ENCODE measurements at regions not wholly inside any gene's neighbourhood (a gene's known extent, or its start where the extent isn't known, plus 50 kb on each side); places are given as distances from the start of the nearest gene placed in this dataset.

DNA sequence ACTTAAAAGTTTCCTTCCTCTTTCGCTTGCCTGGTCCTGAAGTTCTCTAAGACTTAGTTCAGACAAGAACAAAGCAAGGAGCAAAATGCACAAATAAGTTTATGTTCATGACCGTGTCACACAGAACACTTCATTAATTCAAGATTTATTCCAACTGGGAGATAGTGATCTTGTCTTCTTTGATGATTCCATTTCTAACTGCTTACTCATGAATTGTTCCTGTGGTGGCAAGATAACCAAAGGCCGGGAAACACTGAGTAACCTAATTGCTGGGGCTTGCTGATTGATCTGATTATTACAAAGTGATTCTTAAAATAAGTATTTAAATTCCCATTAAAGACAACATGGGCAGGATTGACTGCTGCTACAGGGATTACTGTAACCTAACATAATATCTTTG lies 1462.9 kb upstream of the RAG2 start:
- POLR2A ChIA-PET = no interaction called here
- TF ChIP-seq CTCF (IDR thresholded peaks at IDR 0.05; ENCODE audit: insufficient read depth, low read depth, low read length) = no peak
- no peak for DNase-seq (ENCODE audit: low read depth)
- Histone ChIP-seq H3K36me3 (ENCODE audit: control insufficient read depth, insufficient read depth, low read length) (no peaks in the 10 kb centered on the region), H3K4me3 (ENCODE audit: low read depth, low read length) (no peak overlapping the region), H3K27me3 (ENCODE audit: control insufficient read depth, insufficient read depth, low read length) (no peaks in the 10 kb centered on the region)
- CTCF ChIA-PET = no interaction called here

GRCh38 chr11:38060136-38060535 lies 1462.1 kb upstream of the RAG2 start:
- no peak overlapping the region for H3K4me3 ChIP-seq (ENCODE audit: low read depth, low read length)
- CTCF ChIA-PET = interaction anchor here (0.8 kb wide), 1 partner anchor 9 kb away, joined by 4 read pairs; no protein-coding TSS in a partner anchor
- no peaks in the 10 kb centered on the region for H3K36me3 ChIP-seq (ENCODE audit: control insufficient read depth, insufficient read depth, low read length)
- TF ChIP-seq CTCF (IDR thresholded peaks at IDR 0.05; ENCODE audit: insufficient read depth, low read depth, low read length) = no peak
- POLR2A ChIA-PET = no interaction called here
- H3K27me3 ChIP-seq (ENCODE audit: control insufficient read depth, insufficient read depth, low read length) = no peaks in the 10 kb centered on the region
- no peak for DNase-seq (ENCODE audit: low read depth)

- CTCF ChIA-PET = no interaction called here
- no peak for TF ChIP-seq CTCF (IDR thresholded peaks at IDR 0.05; ENCODE audit: insufficient read depth, low read depth, low read length)
- Histone ChIP-seq H3K4me3 (ENCODE audit: low read depth, low read length) (no peak overlapping the region), H3K27me3 (ENCODE audit: control insufficient read depth, insufficient read depth, low read length) (no peaks in the 10 kb centered on the region), H3K36me3 (ENCODE audit: control insufficient read depth, insufficient read depth, low read length) (no peaks in the 10 kb centered on the region)
- no peak for DNase-seq (ENCODE audit: low read depth)
- POLR2A ChIA-PET = no interaction called here
Measured at GRCh38 chr11:38046571-38047135, 1448.6 kb upstream of the RAG2 start.

- TF ChIP-seq CTCF (IDR thresholded peaks at IDR 0.05; ENCODE audit: insufficient read depth, low read depth, low read length) = no peak
- Histone ChIP-seq H3K36me3 (ENCODE audit: control insufficient read depth, insufficient read depth, low read length) (no peaks in the 10 kb centered on the region), H3K27me3 (ENCODE audit: control insufficient read depth, insufficient read depth, low read length) (no peaks in the 10 kb centered on the region), H3K4me3 (ENCODE audit: low read depth, low read length) (no peak overlapping the region)
- DNase-seq (ENCODE audit: low read depth) = no peak
- ChIA-PET CTCF (no interaction called here), POLR2A (no interaction called here)
Measured at GRCh38 chr11:38043060-38043459, 1445.0 kb upstream of the RAG2 start.

DNA sequence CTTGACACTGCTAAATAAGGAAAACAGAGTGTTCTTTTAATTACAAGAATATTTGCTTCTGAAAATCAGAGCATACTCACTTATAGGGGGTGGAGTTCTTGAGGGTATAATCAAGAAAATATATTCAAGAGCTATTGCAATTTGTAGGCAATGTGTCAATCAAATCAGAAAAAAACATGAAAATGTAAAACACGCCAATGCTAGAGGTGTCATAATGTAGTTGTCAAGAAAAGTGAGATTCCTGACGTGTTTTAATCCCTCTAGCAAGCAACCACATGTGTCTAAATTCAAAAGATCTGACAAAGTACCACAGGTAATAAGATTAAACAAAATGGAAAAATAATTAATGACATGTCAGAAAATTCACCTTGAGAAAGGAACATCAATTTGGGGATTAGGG lies 1440.7 kb upstream of the RAG2 start:
- Histone ChIP-seq H3K27me3 (ENCODE audit: control insufficient read depth, insufficient read depth, low read length) (no peaks in the 10 kb centered on the region), H3K4me3 (ENCODE audit: low read depth, low read length) (no peak overlapping the region), H3K36me3 (ENCODE audit: control insufficient read depth, insufficient read depth, low read length) (no peaks in the 10 kb centered on the region)
- POLR2A ChIA-PET = no interaction called here
- TF ChIP-seq CTCF (IDR thresholded peaks at IDR 0.05; ENCODE audit: insufficient read depth, low read depth, low read length) = no peak
- CTCF ChIA-PET = no interaction called here
- DNase-seq (ENCODE audit: low read depth) = no peak
